Kidney (tissue), 13 donors: ENCODE measurements at regions not wholly inside any gene's neighbourhood (a gene's known extent, or its start where the extent isn't known, plus 50 kb on each side); places are given as distances from the start of the nearest gene placed in this dataset.

Experiments
- DNase-seq, 5 donors: peaks; one replicate each; pipeline ENCODE4 v3.0.0-alpha.2; 2013 to 2020
- FAIRE-seq: peaks from 2 replicates; lab custom pipeline; 2012; peaks lifted over from hg19 to GRCh38; lab: Jason Lieb, UNC
- H3K27ac ChIP-seq, 2 donors: one replicate each; pipeline ENCODE4 v1.7.0; 2013; ENCODE audit warnings: low read depth in 2 of 2, low read length in 2 of 2, inconsistent platforms in 1 of 2
- H3K27me3 ChIP-seq: one replicate; pipeline ENCODE4 v1.7.1; 2013; ENCODE audit warnings: low read length, inconsistent platforms; ENCODE audit not compliant: control insufficient read depth, insufficient read depth
- H3K36me3 ChIP-seq, 3 donors: one replicate each; pipeline versions ENCODE4 v1.7.0 to v1.7.1; 2013; ENCODE audit warnings: low read length in 3 of 3, control low read depth in 1 of 3, inconsistent platforms in 1 of 3; ENCODE audit not compliant: insufficient read depth in 3 of 3, control insufficient read depth in 2 of 3
- H3K4me1 ChIP-seq, 3 donors: one replicate each; pipeline versions ENCODE4 v1.7.0 to v1.7.1; 2013; ENCODE audit warnings: low read length in 3 of 3, inconsistent platforms in 1 of 3, low read depth in 1 of 3; ENCODE audit not compliant: control insufficient read depth in 2 of 3, insufficient read depth in 2 of 3
- H3K4me3 ChIP-seq, 3 donors: one replicate each; pipeline versions ENCODE4 v1.7.0 to v1.8.1; 2013; ENCODE audit warnings: low read length in 3 of 3, control low read depth in 1 of 3, inconsistent platforms in 1 of 3
- H3K9ac ChIP-seq, 3 donors: one replicate each; pipeline versions ENCODE4 v1.7.0 to v1.7.1; 2013; ENCODE audit warnings: low read length in 3 of 3, control low read depth in 1 of 3, inconsistent platforms in 1 of 3
- H3K9me3 ChIP-seq, 3 donors: one replicate each; pipeline versions ENCODE4 v1.7.0 to v1.7.1; 2013; ENCODE audit warnings: low read length in 3 of 3, control low read depth in 1 of 3, inconsistent platforms in 1 of 3; ENCODE audit not compliant: control insufficient read depth in 2 of 3, insufficient read depth in 1 of 3
- CTCF ChIP-seq: IDR thresholded peaks from 3 replicates; pipeline ENCODE4 v1.5.1; 2012; ENCODE audit warnings: mild to moderate bottlenecking, moderate library complexity, borderline replicate concordance; ENCODE audit not compliant: insufficient read depth; ENCODE audit errors: extremely low read depth
- intact Hi-C: fragments of 100-400 bp; cut with DNase I; formaldehyde crosslinking; loops from one replicate; pipeline ENCODE4 v1.11.1; 2022
- donor health status: control.
- donor health status: control.
- donor health status: control.
- donor health status: control.
- donor health status: control.
- donor health status: DM: yes; HTN: yes; CAD: no.
- donor health status: Normal renal cell carcinoma (clear cell type).

GRCh38 chr11:96459751-96460150 is 69.9 kb downstream of the JRKL start:
- Histone ChIP-seq H3K27ac (no peak overlapping the region), H3K36me3 (no peaks in the 10 kb centered on the region), H3K27me3 (no peaks in the 10 kb centered on the region), H3K9ac (no peak overlapping the region), H3K9me3 (no peaks in the 10 kb centered on the region), H3K4me1 (no peaks in the 10 kb centered on the region), H3K4me3 (no peak overlapping the region)
- DNase-seq, result no peak
- intact Hi-C loops, result no loop called here
- FAIRE-seq, result no peak
- no peak for TF ChIP-seq CTCF

DNA sequence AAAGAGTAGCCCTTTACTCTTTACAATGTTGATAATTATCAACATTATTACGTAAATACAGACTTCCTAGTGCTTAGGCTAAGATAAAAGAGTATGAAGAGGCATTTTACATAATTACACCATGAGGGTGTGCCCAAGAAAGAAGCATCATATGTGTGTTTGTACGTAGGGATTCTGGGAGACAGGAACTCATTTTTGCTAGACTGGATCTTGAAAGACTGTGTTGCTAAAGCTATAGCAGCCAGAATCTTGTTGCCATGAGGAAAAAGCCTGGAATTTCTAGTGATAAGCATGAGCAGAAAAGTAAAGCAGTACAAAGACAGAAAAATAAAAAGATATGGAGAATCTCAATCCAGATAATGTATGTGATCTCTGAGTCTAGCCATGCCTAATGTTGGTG is 72.1 kb downstream of the JRKL start:
- H3K27me3 ChIP-seq, result no peaks in the 10 kb centered on the region
- H3K4me1 ChIP-seq, result no peaks in the 10 kb centered on the region
- FAIRE-seq (no peak), DNase-seq (no peak)
- no peaks in the 10 kb centered on the region for H3K36me3 ChIP-seq
- no peak overlapping the region for H3K27ac ChIP-seq
- TF ChIP-seq CTCF, result no peak
- H3K4me3 ChIP-seq, result no peak overlapping the region
- intact Hi-C loops, result no loop called here
- H3K9me3 ChIP-seq, result no peaks in the 10 kb centered on the region
- no peak overlapping the region for H3K9ac ChIP-seq

GRCh38 chr11:96464700-96465307 is 75.0 kb downstream of the JRKL start:
- no peaks in the 10 kb centered on the region for H3K36me3 ChIP-seq
- H3K9ac ChIP-seq, result no peak overlapping the region
- peak in 3 of 5 donors; percentile 18 to 91 (median 88) for DNase-seq
- peak; percentile 78 for TF ChIP-seq CTCF
- no peak overlapping the region for H3K4me3 ChIP-seq
- H3K9me3 ChIP-seq, result no peaks in the 10 kb centered on the region
- H3K27me3 ChIP-seq, result no peaks in the 10 kb centered on the region
- no peak overlapping the region for H3K27ac ChIP-seq
- intact Hi-C loops, result no loop called here
- H3K4me1 ChIP-seq, result no peaks in the 10 kb centered on the region
- FAIRE-seq, result peak; percentile 94

GRCh38 chr11:96465512-96465911 is 75.7 kb downstream of the JRKL start:
- Histone ChIP-seq H3K4me1 (no peaks in the 10 kb centered on the region), H3K27me3 (no peaks in the 10 kb centered on the region), H3K4me3 (no peak overlapping the region), H3K27ac (no peak overlapping the region), H3K36me3 (no peaks in the 10 kb centered on the region), H3K9me3 (no peaks in the 10 kb centered on the region), H3K9ac (no peak overlapping the region)
- FAIRE-seq, result no peak
- TF ChIP-seq CTCF, result no peak
- intact Hi-C loops, result no loop called here
- DNase-seq, result no peak
